Activated naive CD8-positive, alpha-beta T cell treated with anti-CD3 and anti-CD28 coated beads, Interleukin-2, amount 10 ng/mL, durations not matched to agents 7 days and 5 days (primary cell): ENCODE measurements at regions not wholly inside any gene's neighbourhood (a gene's known extent, or its start where the extent isn't known, plus 50 kb on each side); places are given as distances from the start of the nearest gene placed in this dataset.

Experiments used
- ATAC-seq: fragments of 150-1000 bp; cut with Tn5 transposase; one replicate; pipeline ENCODE4 v1.10.0; 2021; ENCODE audit warnings: low read depth, moderate library complexity
- POLR2A ChIA-PET: fragments of 350-600 bp; sonication (Branson Sonifier 250); formaldehyde crosslinking; loops from one replicate; lab custom pipeline; 2021; ENCODE audit warnings: antibody characterized with exemption; lab: Charles Lee
- DNase-seq: peaks from one replicate; pipeline ENCODE4 v3.0.0; 2021
- H3K27ac Mint-ChIP-seq: one replicate; pipeline ENCODE4 v1.8.0; 2022; ENCODE audit warnings: mild to moderate bottlenecking, mixed read lengths
- H3K27me3 Mint-ChIP-seq: one replicate; pipeline ENCODE4 v1.8.0; 2022; ENCODE audit warnings: mild to moderate bottlenecking, moderate library complexity, mixed read lengths
- H3K36me3 Mint-ChIP-seq: one replicate; pipeline ENCODE4 v1.8.0; 2021; ENCODE audit warnings: mild to moderate bottlenecking, mixed read lengths
- H3K4me1 Mint-ChIP-seq: one replicate; pipeline ENCODE4 v1.8.0; 2021; ENCODE audit warnings: mixed read lengths
- H3K4me3 Mint-ChIP-seq: one replicate; pipeline ENCODE4 v1.8.0; 2022; ENCODE audit warnings: mild to moderate bottlenecking, moderate library complexity, mixed read lengths
- H3K9me3 Mint-ChIP-seq: one replicate; pipeline ENCODE4 v1.8.0; 2021; ENCODE audit warnings: mixed read lengths

DNA sequence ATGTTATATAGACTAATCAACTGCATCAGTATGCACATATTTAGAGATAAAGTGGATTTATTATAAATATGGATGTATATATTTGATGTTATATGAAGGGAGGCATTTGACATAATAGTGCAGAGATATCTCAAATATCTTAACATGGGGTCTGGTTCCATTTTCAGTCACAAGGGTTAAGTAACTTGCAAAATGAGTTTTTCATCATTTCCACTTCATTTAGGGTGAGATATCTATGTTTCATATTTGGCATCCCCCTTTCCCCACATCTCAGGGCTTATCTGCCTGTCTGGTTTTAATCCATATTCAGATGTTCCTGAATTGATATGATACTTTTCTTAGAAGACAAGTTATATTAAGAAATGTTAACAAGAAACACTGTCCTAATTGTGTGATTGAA lies 2141.2 kb downstream of the PCDH9 start:
- Mint-ChIP-seq H3K9me3 (no peaks in the 10 kb centered on the region), H3K4me3 (no peak overlapping the region), H3K4me1 (no peaks in the 10 kb centered on the region), H3K36me3 (no peaks in the 10 kb centered on the region), H3K27ac (no peak overlapping the region), H3K27me3 (no peaks in the 10 kb centered on the region)
- ATAC-seq (no peak), DNase-seq (no peak)
- POLR2A ChIA-PET = no interaction called here

DNA sequence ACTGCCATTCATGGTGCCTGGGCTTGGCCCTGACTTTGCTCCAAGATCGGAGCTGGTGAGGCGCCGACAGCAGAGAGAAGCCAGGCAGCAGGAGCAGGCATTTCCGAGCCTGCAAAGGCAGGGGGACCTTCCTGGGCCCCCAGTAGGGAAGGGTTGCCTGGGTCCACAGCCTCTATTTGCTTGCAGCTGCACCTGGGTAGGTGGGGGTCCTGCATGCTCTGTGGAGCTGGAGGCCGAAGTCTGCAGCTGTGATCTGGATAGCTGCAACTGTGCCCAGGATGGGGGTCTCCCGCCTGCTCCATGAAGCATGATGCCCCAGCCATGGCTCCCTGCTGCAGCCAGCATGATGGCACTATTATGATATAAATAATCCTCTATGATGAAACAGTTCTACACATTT lies 2144.2 kb downstream of the PCDH9 start:
- Mint-ChIP-seq H3K27me3 (no peaks in the 10 kb centered on the region), H3K4me3 (no peak overlapping the region), H3K4me1 (no peaks in the 10 kb centered on the region), H3K27ac (no peak overlapping the region), H3K36me3 (no peaks in the 10 kb centered on the region), H3K9me3 (peaks cover 2% of the 10 kb centered on the region)
- POLR2A ChIA-PET = no interaction called here
- DNase-seq (no peak), ATAC-seq (no peak)

DNA sequence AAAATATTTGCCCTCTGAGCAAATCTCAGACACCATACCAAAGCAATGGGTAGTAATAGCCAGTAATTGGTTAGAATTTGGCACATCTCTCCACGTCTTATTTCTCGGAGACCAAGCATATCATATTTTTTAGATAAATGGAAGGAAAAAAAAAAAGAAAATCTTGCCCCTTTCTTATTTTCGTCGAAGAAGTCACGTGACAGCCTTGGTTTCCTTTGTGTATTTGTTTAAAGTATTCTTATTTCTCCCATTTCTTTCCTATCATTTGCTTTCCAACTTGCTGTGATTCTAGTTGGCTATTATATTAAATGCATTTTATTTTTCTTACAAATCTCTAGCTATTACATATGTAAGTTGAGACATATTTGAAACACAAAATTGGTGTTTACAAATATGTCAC lies 2155.9 kb downstream of the PCDH9 start:
- no peak overlapping the region for H3K4me3 Mint-ChIP-seq
- no peaks in the 10 kb centered on the region for H3K36me3 Mint-ChIP-seq
- ATAC-seq = no peak
- POLR2A ChIA-PET = no interaction called here
- DNase-seq = no peak
- peaks cover 4% of the 10 kb centered on the region for H3K9me3 Mint-ChIP-seq
- H3K27me3 Mint-ChIP-seq = no peaks in the 10 kb centered on the region
- H3K4me1 Mint-ChIP-seq = no peaks in the 10 kb centered on the region
- H3K27ac Mint-ChIP-seq = no peak overlapping the region

DNA sequence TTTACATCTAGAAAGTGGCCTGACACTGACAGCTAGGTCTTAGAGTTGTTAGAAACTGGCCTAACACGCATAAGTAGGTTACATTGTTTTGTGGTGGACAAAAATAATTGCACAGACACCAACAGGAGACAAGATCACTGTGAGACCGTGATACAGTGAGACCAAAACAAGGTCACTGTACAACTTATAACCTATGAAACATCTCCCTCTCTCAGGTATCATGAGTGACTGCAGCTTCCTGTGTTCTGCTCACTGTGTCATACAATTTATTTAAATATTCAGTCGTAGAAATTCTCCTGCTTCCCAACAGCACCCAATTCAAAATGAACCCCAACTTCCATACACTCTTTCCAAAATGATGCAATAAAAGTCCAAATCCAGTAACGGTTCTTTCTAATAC lies 2165.2 kb downstream of the PCDH9 start:
- H3K9me3 Mint-ChIP-seq = peaks cover 6% of the 10 kb centered on the region
- no peaks in the 10 kb centered on the region for H3K4me1 Mint-ChIP-seq
- no peak for ATAC-seq
- no peak overlapping the region for H3K27ac Mint-ChIP-seq
- POLR2A ChIA-PET = no interaction called here
- no peak for DNase-seq
- H3K4me3 Mint-ChIP-seq = no peak overlapping the region
- H3K36me3 Mint-ChIP-seq = no peaks in the 10 kb centered on the region
- H3K27me3 Mint-ChIP-seq = no peaks in the 10 kb centered on the region

DNA sequence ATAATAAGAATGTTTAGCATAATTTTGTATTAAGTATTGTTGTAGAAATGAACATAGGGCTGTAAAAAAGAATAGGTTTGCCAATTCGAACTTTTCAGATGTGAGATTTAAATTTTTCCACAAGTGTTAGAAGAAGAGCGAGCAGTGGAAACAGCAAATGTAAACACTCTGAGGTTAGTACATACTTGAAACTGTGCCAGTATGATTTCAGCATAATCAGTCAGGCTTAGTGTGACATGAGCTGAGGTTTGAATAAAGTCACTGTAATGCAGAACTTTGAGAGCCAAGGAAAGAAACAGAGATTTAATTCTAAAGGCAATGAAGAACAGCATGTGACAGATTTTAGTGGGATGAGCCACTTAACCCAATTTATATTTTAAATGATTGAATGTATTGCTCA lies 2166.4 kb downstream of the PCDH9 start:
- Mint-ChIP-seq H3K36me3 (no peaks in the 10 kb centered on the region), H3K4me3 (no peak overlapping the region), H3K27ac (no peak overlapping the region), H3K9me3 (peaks cover 6% of the 10 kb centered on the region), H3K4me1 (no peaks in the 10 kb centered on the region), H3K27me3 (no peaks in the 10 kb centered on the region)
- no peak for DNase-seq
- POLR2A ChIA-PET = no interaction called here
- no peak for ATAC-seq

DNA sequence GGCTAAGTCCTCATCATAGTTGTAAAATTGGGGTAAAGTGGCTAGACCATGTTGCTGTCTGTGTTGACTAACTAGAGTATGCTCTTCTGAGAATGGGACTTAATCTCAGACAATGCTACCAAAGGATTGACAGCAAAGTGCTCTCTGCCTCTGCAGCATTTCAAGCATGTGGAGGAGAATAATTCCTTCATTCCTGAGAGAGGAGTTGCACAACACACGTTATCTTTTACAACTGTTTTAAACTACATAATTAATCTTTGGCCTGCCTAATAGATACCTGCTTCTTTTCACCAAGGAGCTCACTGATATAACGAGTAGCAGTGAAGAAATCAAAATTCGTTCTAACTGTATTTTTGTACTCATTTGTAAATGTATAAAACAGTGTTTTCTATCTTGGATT lies 2172.2 kb downstream of the PCDH9 start:
- Mint-ChIP-seq H3K36me3 (no peaks in the 10 kb centered on the region), H3K4me3 (no peak overlapping the region), H3K27me3 (no peaks in the 10 kb centered on the region), H3K9me3 (peaks cover 1% of the 10 kb centered on the region), H3K27ac (no peak overlapping the region), H3K4me1 (no peaks in the 10 kb centered on the region)
- DNase-seq (no peak), ATAC-seq (no peak)
- POLR2A ChIA-PET = no interaction called here

DNA sequence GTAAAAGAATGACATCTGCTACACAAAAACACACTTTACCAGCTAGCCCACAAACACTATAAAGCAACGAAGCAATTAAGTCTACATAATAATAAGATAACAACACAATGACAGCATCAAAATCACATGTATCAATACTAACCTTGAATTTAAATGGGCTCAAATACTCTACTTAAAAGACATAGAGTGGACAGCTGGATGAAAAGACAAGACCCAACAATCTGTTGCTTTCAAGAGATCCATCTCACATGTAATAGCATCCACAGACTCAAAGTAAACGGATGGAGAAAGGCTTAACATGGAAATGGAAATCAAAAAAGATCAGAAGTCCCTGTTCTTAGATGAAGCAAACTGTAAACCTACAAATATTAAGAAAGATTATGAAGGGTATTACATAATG lies 2175.9 kb downstream of the PCDH9 start:
- no peak overlapping the region for H3K27ac Mint-ChIP-seq
- POLR2A ChIA-PET = no interaction called here
- H3K27me3 Mint-ChIP-seq = no peaks in the 10 kb centered on the region
- H3K4me3 Mint-ChIP-seq = no peak overlapping the region
- DNase-seq (no peak), ATAC-seq (no peak)
- no peaks in the 10 kb centered on the region for H3K36me3 Mint-ChIP-seq
- H3K9me3 Mint-ChIP-seq = no peaks in the 10 kb centered on the region
- H3K4me1 Mint-ChIP-seq = no peaks in the 10 kb centered on the region

DNA sequence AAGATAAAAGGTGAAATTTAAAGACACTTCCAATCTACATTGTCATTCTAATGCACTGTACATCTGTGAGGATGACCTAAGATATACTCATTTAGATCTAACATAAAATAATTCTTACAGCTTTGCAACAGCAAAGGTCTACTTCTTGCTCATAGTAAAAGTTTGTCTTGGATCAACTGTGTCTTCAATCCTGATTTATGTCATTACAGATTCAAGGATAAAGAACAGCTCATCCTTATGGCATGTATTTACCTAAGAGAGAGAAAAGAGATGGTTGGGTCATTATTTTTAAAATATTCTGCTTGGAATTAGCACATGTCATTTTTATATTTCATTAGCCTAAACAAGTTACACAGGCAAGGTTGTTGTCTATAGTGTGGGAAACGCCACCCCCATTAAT lies 2193.1 kb downstream of the PCDH9 start:
- no peak for ATAC-seq
- H3K4me1 Mint-ChIP-seq = no peaks in the 10 kb centered on the region
- no peaks in the 10 kb centered on the region for H3K36me3 Mint-ChIP-seq
- no peaks in the 10 kb centered on the region for H3K27me3 Mint-ChIP-seq
- no peak overlapping the region for H3K27ac Mint-ChIP-seq
- POLR2A ChIA-PET = no interaction called here
- DNase-seq = no peak
- peaks cover 2% of the 10 kb centered on the region for H3K9me3 Mint-ChIP-seq
- H3K4me3 Mint-ChIP-seq = no peak overlapping the region

DNA sequence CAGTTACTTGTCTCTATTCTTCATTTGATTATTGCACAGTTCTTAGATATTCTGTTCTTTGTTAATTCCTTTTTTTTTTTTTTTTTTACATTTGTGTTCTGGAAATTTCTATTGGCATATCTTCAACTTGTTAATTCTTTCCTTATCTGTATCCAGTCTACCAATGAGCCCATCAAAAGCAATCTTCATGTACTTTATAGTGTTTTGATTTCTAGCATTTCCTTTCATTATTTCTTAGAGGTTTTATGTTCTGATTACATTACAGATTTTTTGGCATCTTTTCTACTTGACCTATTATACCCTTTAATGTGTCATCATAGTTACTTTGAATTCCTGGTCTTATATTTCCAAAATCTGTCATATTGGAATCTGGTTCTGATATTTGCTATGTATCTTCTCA lies 2194.8 kb downstream of the PCDH9 start:
- POLR2A ChIA-PET = no interaction called here
- Mint-ChIP-seq H3K27me3 (no peaks in the 10 kb centered on the region), H3K4me1 (no peaks in the 10 kb centered on the region), H3K36me3 (no peaks in the 10 kb centered on the region), H3K27ac (no peak overlapping the region), H3K9me3 (peaks cover 2% of the 10 kb centered on the region), H3K4me3 (no peak overlapping the region)
- DNase-seq (no peak), ATAC-seq (no peak)

DNA sequence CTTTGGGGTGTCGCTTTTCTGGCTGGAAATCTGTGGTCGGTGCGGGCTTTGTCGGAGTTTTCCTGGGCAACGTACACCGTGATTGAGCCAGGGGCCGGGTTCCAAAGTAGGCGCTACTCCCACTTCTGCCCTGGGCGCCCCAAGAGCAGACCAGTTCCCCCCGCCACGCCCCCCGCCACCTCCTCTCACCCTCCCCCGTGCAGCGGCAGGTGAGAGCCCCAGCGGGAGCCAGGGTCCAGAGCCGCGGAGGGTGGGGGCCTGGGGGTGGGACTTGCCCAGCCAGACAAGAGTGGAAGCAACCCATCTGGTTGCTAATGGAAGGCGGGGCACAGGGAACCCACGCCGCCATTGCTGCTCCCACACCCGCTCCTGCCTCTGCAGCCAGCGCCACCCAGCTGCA lies 2195.9 kb downstream of the PCDH9 start:
- POLR2A ChIA-PET = no interaction called here
- H3K4me3 Mint-ChIP-seq = no peak overlapping the region
- no peaks in the 10 kb centered on the region for H3K36me3 Mint-ChIP-seq
- peaks cover 2% of the 10 kb centered on the region for H3K9me3 Mint-ChIP-seq
- ATAC-seq (no peak), DNase-seq (no peak)
- H3K27me3 Mint-ChIP-seq = no peaks in the 10 kb centered on the region
- no peak overlapping the region for H3K27ac Mint-ChIP-seq
- H3K4me1 Mint-ChIP-seq = no peaks in the 10 kb centered on the region

DNA sequence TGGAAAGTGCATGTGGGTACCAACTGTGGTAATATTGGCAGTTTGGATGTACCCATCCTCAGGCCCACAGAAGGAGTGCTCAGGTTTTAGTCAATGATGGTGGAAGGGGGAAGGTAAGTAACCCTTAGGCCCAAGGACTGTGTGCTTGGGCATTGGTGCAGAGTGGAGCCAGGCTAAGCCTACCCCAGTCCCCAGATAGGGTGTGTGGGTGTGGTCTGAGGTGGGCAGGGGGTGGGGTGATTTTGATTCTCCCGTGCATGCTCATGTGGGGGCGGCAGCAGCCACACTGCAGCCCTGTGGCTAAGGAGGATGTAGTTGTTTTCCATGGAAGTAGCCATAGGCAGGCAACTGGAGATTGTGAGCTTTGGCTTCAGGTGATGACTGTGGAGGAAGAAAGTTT lies 2197.3 kb downstream of the PCDH9 start:
- no peak for DNase-seq
- no peaks in the 10 kb centered on the region for H3K36me3 Mint-ChIP-seq
- H3K9me3 Mint-ChIP-seq = peaks cover 2% of the 10 kb centered on the region
- no peak overlapping the region for H3K4me3 Mint-ChIP-seq
- H3K27ac Mint-ChIP-seq = no peak overlapping the region
- H3K4me1 Mint-ChIP-seq = no peaks in the 10 kb centered on the region
- no peak for ATAC-seq
- H3K27me3 Mint-ChIP-seq = no peaks in the 10 kb centered on the region
- POLR2A ChIA-PET = no interaction called here

DNA sequence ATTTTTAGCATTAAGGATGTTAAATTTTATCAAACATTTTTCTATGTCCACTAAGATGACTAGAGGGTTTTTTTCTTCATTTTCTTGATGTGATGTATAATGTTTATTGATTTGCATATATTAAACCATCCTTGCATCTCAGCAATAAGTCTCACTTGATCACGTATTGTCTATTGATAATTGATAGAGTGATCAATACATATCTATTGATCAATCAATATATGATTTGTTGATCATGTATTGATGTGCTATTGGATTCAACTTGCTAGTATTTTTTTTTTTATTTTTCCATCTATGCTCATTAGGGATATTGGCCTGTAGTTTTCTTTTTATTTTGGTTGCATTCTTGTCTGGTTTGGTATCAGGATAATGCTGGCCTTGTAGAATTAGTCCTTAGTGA lies 2202.0 kb downstream of the PCDH9 start:
- H3K36me3 Mint-ChIP-seq = no peaks in the 10 kb centered on the region
- H3K27ac Mint-ChIP-seq = no peak overlapping the region
- H3K27me3 Mint-ChIP-seq = no peaks in the 10 kb centered on the region
- ATAC-seq = no peak
- POLR2A ChIA-PET = no interaction called here
- no peak overlapping the region for H3K4me3 Mint-ChIP-seq
- no peaks in the 10 kb centered on the region for H3K4me1 Mint-ChIP-seq
- peaks cover 2% of the 10 kb centered on the region for H3K9me3 Mint-ChIP-seq
- DNase-seq = no peak

DNA sequence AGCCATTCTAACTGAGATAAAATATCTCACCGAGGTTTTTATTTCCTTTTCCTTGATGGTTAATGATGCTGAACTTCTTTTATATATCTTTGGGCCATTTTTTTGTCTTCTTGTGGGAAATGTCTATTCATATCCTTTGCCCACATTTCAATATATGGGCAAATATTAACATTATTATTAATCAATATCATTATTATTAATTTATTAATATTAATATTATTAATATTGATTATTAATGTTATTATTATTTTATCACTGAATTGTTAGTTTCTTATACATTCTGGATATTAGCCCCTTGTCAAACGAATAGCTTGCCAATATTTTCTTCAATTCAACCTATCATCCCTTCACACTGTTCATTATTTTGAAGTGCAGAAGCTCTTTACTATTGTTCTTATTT lies 2203.6 kb downstream of the PCDH9 start:
- Mint-ChIP-seq H3K4me1 (no peaks in the 10 kb centered on the region), H3K27ac (no peak overlapping the region), H3K4me3 (no peak overlapping the region), H3K27me3 (no peaks in the 10 kb centered on the region), H3K36me3 (no peaks in the 10 kb centered on the region), H3K9me3 (peaks cover 2% of the 10 kb centered on the region)
- DNase-seq (no peak), ATAC-seq (no peak)
- POLR2A ChIA-PET = no interaction called here

DNA sequence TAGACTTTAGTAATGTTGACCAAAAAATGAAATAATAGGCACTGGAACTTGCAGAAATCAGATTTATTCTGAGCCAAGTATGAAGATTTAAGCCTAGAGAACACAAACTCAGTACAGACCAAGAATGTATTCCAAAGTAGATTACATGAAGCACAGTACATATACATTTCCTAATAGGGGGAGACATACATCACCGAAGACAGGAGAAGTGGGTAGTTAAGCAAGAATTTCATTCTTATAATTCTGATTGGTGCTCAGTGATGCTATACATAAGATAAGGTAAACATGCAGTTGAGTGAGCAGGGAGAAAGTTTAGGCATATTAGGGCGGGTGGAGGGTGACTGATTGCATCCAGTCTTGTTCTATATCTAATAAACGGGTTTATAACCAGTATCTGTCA lies 2218.8 kb downstream of the PCDH9 start:
- POLR2A ChIA-PET = no interaction called here
- Mint-ChIP-seq H3K9me3 (peaks cover 2% of the 10 kb centered on the region), H3K4me3 (no peak overlapping the region), H3K36me3 (no peaks in the 10 kb centered on the region), H3K4me1 (no peaks in the 10 kb centered on the region), H3K27me3 (no peaks in the 10 kb centered on the region), H3K27ac (no peak overlapping the region)
- ATAC-seq = no peak
- DNase-seq = no peak

DNA sequence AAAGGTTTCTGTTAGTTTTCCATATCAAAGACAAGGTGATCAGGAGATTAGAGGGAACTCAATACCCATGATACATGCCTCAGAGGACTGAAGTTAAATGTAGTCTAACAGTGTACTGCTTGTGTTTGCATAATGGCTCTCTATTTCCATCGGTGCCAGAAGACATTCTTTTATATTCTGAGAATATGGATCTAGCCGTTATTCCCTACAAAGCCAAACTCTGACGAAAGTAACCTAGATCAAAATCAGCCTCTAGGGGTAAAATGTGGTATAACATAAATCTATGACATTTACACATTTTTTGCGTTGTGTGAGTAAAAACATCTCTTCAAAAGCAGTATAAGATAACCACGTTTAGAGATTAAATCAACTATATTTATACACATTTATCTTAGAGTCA lies 2232.7 kb downstream of the PCDH9 start:
- Mint-ChIP-seq H3K27ac (no peak overlapping the region), H3K9me3 (no peaks in the 10 kb centered on the region), H3K36me3 (no peaks in the 10 kb centered on the region), H3K27me3 (no peaks in the 10 kb centered on the region), H3K4me1 (no peaks in the 10 kb centered on the region), H3K4me3 (no peak overlapping the region)
- DNase-seq = no peak
- POLR2A ChIA-PET = no interaction called here
- no peak for ATAC-seq
